Heart left ventricle (tissue), 16 donors: ENCODE measurements at regions not wholly inside any gene's neighbourhood (a gene's known extent, or its start where the extent isn't known, plus 50 kb on each side); places are given as distances from the start of the nearest gene placed in this dataset.

Experiments used
- ATAC-seq, 4 donors: fragments of 200-7000 bp; cut with Tn5 transposase; one replicate each; pipeline ENCODE4 v1.9.1; 2020 to 2022; ENCODE audit warnings: moderate library complexity in 4 of 4, mild to moderate bottlenecking in 3 of 4, moderate number of reproducible peaks in 1 of 4
- DNase-seq, 5 donors: peaks; one replicate each; pipeline ENCODE4 v3.0.0-alpha.2; 2020
- H3K27ac ChIP-seq, 12 donors: fragments of 200-600 bp; sonication (generic) in 4 of 12; one replicate each; pipeline versions ENCODE4 v1.5.0 to v1.8.0; 2016 to 2022; ENCODE audit warnings: mild to moderate bottlenecking in 2 of 12
- H3K27me3 ChIP-seq, 9 donors: fragments of 200-600 bp; sonication (generic) in 2 of 9; one replicate each; pipeline versions ENCODE4 v1.5.1 to v1.8.0; 2016 to 2022; ENCODE audit warnings: mild to moderate bottlenecking in 3 of 9
- H3K36me3 ChIP-seq, 9 donors: fragments of 200-600 bp; sonication (generic) in 2 of 9; one replicate each; pipeline versions ENCODE4 v1.5.0 to v1.8.0; 2018 to 2022; ENCODE audit warnings: mild to moderate bottlenecking in 2 of 9
- H3K4me1 ChIP-seq, 12 donors: fragments of 200-600 bp; sonication (generic) in 4 of 12; one replicate each; pipeline versions ENCODE4 v1.5.0 to v1.8.0; 2016 to 2022; ENCODE audit warnings: mild to moderate bottlenecking in 3 of 12
- H3K4me3 ChIP-seq, 12 donors: fragments of 200-600 bp; sonication (generic) in 4 of 12; one replicate each; pipeline versions ENCODE4 v1.5.0 to v1.8.0; 2017 to 2022; ENCODE audit warnings: mild to moderate bottlenecking in 9 of 12, moderate library complexity in 4 of 12
- H3K9me3 ChIP-seq, 12 donors: fragments of 200-600 bp; sonication (generic) in 4 of 12; one replicate each; pipeline versions ENCODE4 v1.5.0 to v1.8.0; 2016 to 2022; ENCODE audit warnings: mild to moderate bottlenecking in 1 of 12
- POLR2A ChIP-seq, 2 donors: fragments of 450-650 bp; IDR thresholded peaks; one replicate each; pipeline ENCODE4 v1.6.1; 2017; ENCODE audit warnings: antibody characterized with exemption in 2 of 2, mild to moderate bottlenecking in 2 of 2, moderate library complexity in 2 of 2
- WGBS, 4 donors: extraction: QIAGEN DNeasy Blood & Tissue Kit in 2 of 4; methylation state at CpG; one replicate each; pipeline versions ENCODE4 v1.1.5 to v1.1.7; 2013 to 2018; 5-methylcytosine and 5-hydroxymethylcytosine counted together
- intact Hi-C, 10 donors: fragments of 100-400 bp; cut with DNase I; formaldehyde crosslinking; loops; one replicate each; pipeline versions ENCODE4 v1.11.1 to v1.14.2; 2022
- TF ChIP-seq, protein P1 (sequence below), 12 donors: fragments of 200-600 bp; sonication (generic) in 4 of 12; IDR thresholded peaks; one replicate each; pipeline versions ENCODE4 v1.5.0 to v1.8.0; 2018 to 2022; ENCODE audit warnings: antibody characterized with exemption in 12 of 12, mild to moderate bottlenecking in 5 of 12
- donor health status: ischemic (EF 13 %, LVEDD 7.1; RV severe dilation, severe dysfunction).
- donor health status: healthy with polysubstance abuse.
- donor health status: DM: no; HTN: yes; CAD: no.
- donor health status: DM: no; HTN: no; CAD: no.
- donor health status: ischemic (EF 25% LVEDD 6.9; RV normal size, moderate dysfunction).
- donor health status: ischemic (EF 25% LVEDD 5.7; RV mildly dilated, moderate dysfunction).
- donor health status: healthy.
- donor health status: DM: yes; HTN: yes; CAD: no.
- donor health status: ischemic (EF 35%, LVEDD 5.7; RV mildly dilated, moderate dysfunction).
- donor health status: nonischemic (EF 11% LVEDD 7.7; RV severe dilation, severe dysfunction).
- donor health status: DM: yes; HTN: yes; CAD: no.
- donor health status: PGD.
- donor health status: ischemic (EF 29% LVEDD 5.4; RV normal size, mild dysfunction).
- donor health status: nonischemic (EF 23%, LVEDD 6.1; RV moderate dilation, normal function).

DNA sequence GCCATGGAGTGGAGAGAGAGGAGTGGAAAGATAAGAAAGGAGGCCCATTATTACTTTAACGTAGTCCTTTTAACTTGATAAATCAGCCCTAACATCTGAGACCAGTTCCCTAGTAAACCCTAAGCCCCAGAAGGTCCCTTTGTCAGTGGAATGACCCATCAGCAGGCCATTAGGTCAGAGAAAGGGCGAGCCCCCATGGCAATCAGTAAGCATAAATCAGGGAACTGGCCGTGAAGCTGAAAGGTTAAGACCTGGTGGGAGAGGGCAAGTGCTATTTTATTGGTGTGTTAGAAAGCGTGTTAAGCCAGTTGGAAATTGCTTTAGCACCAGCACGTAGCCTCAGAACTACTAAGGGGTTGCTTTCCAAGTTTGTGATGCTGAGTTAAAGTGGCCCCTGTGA lies 708.0 kb downstream of the BCL11B start:
- no peak overlapping the region for H3K27ac ChIP-seq
- no peaks in the 10 kb centered on the region for H3K36me3 ChIP-seq
- H3K4me3 ChIP-seq = no peak overlapping the region
- no peak for DNase-seq
- WGBS, 4 donors = 31 to 41% (median 38%) methylated on average over 5 of the region's 5 CpGs
- ATAC-seq = no peak
- no peak for TF ChIP-seq POLR2A (IDR thresholded peaks at IDR 0.05)
- TF ChIP-seq, protein P1, sequence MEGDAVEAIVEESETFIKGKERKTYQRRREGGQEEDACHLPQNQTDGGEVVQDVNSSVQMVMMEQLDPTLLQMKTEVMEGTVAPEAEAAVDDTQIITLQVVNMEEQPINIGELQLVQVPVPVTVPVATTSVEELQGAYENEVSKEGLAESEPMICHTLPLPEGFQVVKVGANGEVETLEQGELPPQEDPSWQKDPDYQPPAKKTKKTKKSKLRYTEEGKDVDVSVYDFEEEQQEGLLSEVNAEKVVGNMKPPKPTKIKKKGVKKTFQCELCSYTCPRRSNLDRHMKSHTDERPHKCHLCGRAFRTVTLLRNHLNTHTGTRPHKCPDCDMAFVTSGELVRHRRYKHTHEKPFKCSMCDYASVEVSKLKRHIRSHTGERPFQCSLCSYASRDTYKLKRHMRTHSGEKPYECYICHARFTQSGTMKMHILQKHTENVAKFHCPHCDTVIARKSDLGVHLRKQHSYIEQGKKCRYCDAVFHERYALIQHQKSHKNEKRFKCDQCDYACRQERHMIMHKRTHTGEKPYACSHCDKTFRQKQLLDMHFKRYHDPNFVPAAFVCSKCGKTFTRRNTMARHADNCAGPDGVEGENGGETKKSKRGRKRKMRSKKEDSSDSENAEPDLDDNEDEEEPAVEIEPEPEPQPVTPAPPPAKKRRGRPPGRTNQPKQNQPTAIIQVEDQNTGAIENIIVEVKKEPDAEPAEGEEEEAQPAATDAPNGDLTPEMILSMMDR (IDR thresholded peaks at IDR 0.05) = no peak
- no peaks in the 10 kb centered on the region for H3K4me1 ChIP-seq
- no peaks in the 10 kb centered on the region for H3K9me3 ChIP-seq
- peaks cover 0 to 4% (median 0%) of the 10 kb centered on the region in 9 donors for H3K27me3 ChIP-seq
- intact Hi-C loops = no loop called here

DNA sequence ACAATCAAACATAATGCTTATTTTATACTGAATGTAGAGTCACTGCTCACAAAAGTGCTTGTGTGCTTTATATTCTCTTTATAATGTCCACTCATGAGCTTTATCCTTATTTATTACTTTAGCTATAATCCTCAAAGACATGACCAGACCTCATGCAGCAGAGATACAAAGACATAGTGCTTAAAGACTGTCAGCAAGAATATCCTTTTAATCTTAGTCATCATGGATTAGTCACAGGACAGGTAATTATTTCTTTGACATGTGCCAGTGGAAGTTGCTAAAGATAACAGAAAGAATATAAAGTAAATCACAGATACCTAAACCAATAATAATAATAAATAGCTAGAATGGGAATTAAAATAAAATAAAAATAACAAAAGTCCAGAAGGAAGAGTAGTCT lies 707.5 kb downstream of the BCL11B start:
- no peak for DNase-seq
- Histone ChIP-seq H3K9me3 (no peaks in the 10 kb centered on the region), H3K4me1 (no peaks in the 10 kb centered on the region), H3K4me3 (no peak overlapping the region), H3K36me3 (no peaks in the 10 kb centered on the region), H3K27ac (no peak overlapping the region), H3K27me3 (peaks cover 0 to 4% (median 0%) of the 10 kb centered on the region in 9 donors)
- no peak for ATAC-seq
- TF ChIP-seq, protein P1 (IDR thresholded peaks at IDR 0.05) = no peak
- TF ChIP-seq POLR2A (IDR thresholded peaks at IDR 0.05) = no peak
- intact Hi-C loops = no loop called here

DNA sequence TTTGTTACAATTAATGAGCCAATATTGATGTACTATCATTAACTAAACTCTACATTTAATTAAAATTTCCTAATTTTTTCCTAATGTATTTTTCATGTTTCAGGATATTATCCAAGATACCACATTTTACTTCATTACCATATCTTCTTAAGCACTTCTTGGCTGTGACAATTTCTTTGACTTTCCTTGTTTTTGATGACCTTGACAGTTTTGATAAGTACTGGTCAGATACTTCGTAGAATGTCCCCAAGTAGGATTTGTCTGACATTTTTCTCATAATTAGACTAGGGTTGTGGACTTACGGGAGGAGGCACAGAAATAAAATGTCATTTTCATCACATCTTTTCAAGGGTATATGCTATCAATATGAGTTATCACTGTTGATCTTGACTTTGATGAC lies 700.9 kb downstream of the BCL11B start:
- Histone ChIP-seq H3K27ac (no peak overlapping the region), H3K9me3 (peaks cover 0 to 23% (median 4%) of the 10 kb centered on the region in 12 donors), H3K4me3 (no peak overlapping the region), H3K4me1 (no peaks in the 10 kb centered on the region), H3K27me3 (no peaks in the 10 kb centered on the region), H3K36me3 (no peaks in the 10 kb centered on the region)
- 78 to 80% (median 79%) methylated on average over 2 of the region's 2 CpGs for WGBS, 4 donors
- intact Hi-C loops = no loop called here
- no peak for TF ChIP-seq POLR2A (IDR thresholded peaks at IDR 0.05)
- TF ChIP-seq, protein P1 (IDR thresholded peaks at IDR 0.05) = no peak
- ATAC-seq = no peak
- DNase-seq = no peak

DNA sequence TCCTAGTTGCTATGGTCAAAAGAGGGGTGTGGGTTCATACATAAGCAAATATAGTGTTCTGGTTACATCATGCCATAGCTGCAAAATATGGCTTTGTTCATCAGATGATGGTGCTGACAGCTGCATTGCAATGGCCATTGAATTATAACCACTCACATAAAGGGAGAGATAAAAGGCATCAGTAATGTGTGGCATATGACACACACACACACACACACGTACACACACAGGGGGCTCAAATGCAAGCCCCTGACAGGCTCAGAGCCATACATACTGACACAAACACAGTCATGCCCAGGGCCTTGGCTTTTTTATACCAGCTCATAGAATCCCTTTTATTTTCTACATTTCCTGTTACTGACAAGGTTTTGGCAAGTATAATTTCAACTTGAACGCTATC lies 698.9 kb downstream of the BCL11B start:
- 57 to 65% (median 63%) methylated on average over 2 of the region's 2 CpGs for WGBS, 4 donors
- no peak for ATAC-seq

More for the DNA sequence above, 698.9 kb downstream of the BCL11B start:
- Histone ChIP-seq H3K27me3 (peaks cover 0 to 4% (median 0%) of the 10 kb centered on the region in 9 donors), H3K4me3 (no peak overlapping the region), H3K27ac (no peak overlapping the region), H3K9me3 (peaks cover 0 to 23% (median 4%) of the 10 kb centered on the region in 12 donors), H3K4me1 (no peaks in the 10 kb centered on the region), H3K36me3 (no peaks in the 10 kb centered on the region)
- no peak for DNase-seq
- intact Hi-C loops = no loop called here
- TF ChIP-seq, protein P1 (IDR thresholded peaks at IDR 0.05) = no peak
- TF ChIP-seq POLR2A (IDR thresholded peaks at IDR 0.05) = no peak
